ENCODE measurements at regions not wholly inside any gene's neighbourhood (a gene's known extent, or its start where the extent isn't known, plus 50 kb on each side); places are given as distances from the start of the nearest gene placed in this dataset.

- Histone ChIP-seq H3K79me2 (ENCODE audit: insufficient read depth, low read length) (no peaks in the 10 kb centered on the region), H2BK120ac (ENCODE audit: low read depth, low read length, poor library complexity, severe bottlenecking) (no peak overlapping the region), H4K5ac (ENCODE audit: insufficient read length, low read depth, low read length) (no peak overlapping the region), H2BK15ac (ENCODE audit: low read depth, low read length) (no peak overlapping the region), H4K20me1 (ENCODE audit: control insufficient read depth, insufficient read depth, insufficient read length) (no peaks in the 10 kb centered on the region), H2BK5ac (ENCODE audit: insufficient read length, low read length) (no peak overlapping the region), H2AFZ (ENCODE audit: low read length) (no peak overlapping the region), H3K27me3 (ENCODE audit: insufficient read depth, low read length) (no peaks in the 10 kb centered on the region), H3K56ac (ENCODE audit: insufficient read length, low read depth, low read length) (no peak overlapping the region), H3K4ac (ENCODE audit: low read depth, low read length) (no peak overlapping the region), H2BK12ac (ENCODE audit: insufficient read length, low read depth, low read length) (no peak overlapping the region), H4K91ac (ENCODE audit: insufficient read length, low read depth, low read length) (no peak overlapping the region), H3K27ac (ENCODE audit: insufficient read length, low read depth, low read length) (no peak overlapping the region), H3K4me1 (ENCODE audit: insufficient read depth, low read length) (peaks cover 2% of the 10 kb centered on the region; the same call in 1 of the 2 replicates), H3K14ac (ENCODE audit: insufficient read depth, low read length) (no peak overlapping the region), H4K8ac (replicated peaks; ENCODE audit: insufficient read length, low read depth, low read length) (no peak overlapping the region), H2AK5ac (ENCODE audit: insufficient read length, low read length) (no peak overlapping the region), H3K79me1 (ENCODE audit: insufficient read depth, low read depth, low read length, poor library complexity, severe bottlenecking) (no peaks in the 10 kb centered on the region), H3K9me3 (ENCODE audit: control insufficient read depth, low read depth, low read length) (no peaks in the 10 kb centered on the region), H3K23me2 (ENCODE audit: insufficient read length, low read depth, low read length, poor library complexity, severe bottlenecking) (no peaks in the 10 kb centered on the region), H3K23ac (ENCODE audit: insufficient read length, low read depth, low read length) (no peak overlapping the region), H3K18ac (ENCODE audit: insufficient read length, low read depth, low read length) (no peak overlapping the region), H3K4me2 (ENCODE audit: insufficient read depth, insufficient read length, low read length) (no peak overlapping the region), H3T11ph (ENCODE audit: low read length) (no peak overlapping the region), H2BK20ac (ENCODE audit: low read depth, low read length, poor library complexity, severe bottlenecking) (no peak overlapping the region), H3K9ac (ENCODE audit: extremely low read depth, insufficient read length, low read length) (no peak overlapping the region)
- Mint-ChIP-seq H3K9me3 (no peaks in the 10 kb centered on the region), H3K27me3 (ENCODE audit: low read depth) (no peaks in the 10 kb centered on the region), H3K36me3 (ENCODE audit: insufficient read depth in 1 of 3, low read depth in 3 of 3) (no peaks in the 10 kb centered on the region), H3K27ac (no peak overlapping the region), H3K4me1 (peaks cover 0 to 3% of the 10 kb centered on the region in 2 experiments; a peak in 2 of 4 replicates), H3K4me3 (no peak overlapping the region)
- no peak for TF ChIP-seq CTCF (conservative IDR thresholded peaks at IDR 0.05)
- WGBS (ENCODE audit: extremely low coverage, insufficient read length, low lambda C conversion rate), result no CpG with 5 or more reads among the region's 1 CpG
- DNase-seq, result no peak
These were observed 126.3 kb downstream of the KCTD12 start for GRCh38 chr13:76759877-76760276.
